HEK293 (cell line): ENCODE measurements at regions not wholly inside any gene's neighbourhood (a gene's known extent, or its start where the extent isn't known, plus 50 kb on each side); places are given as distances from the start of the nearest gene placed in this dataset.

Experiments
- CTCF ChIA-PET: fragments of 350-600 bp; formaldehyde crosslinking; extraction: SDS; loops from one replicate; lab custom pipeline; 2021; ENCODE audit warnings: antibody characterized with exemption; lab: Yijun Ruan, JAX
- POLR2A ChIA-PET: fragments of 300-600 bp; formaldehyde crosslinking; extraction: SDS; loops from one replicate; lab custom pipeline; 2020; ENCODE audit warnings: antibody characterized with exemption, inconsistent platforms; lab: Yijun Ruan, JAX
- H3K27ac ChIP-seq: fragments of 200-500 bp; sonication (Bioruptor generic); 2 replicates; pipeline ENCODE4 v1.5.1; 2014; ENCODE audit warnings: low read depth, low read length, control low read depth, inconsistent platforms; ENCODE audit errors: extremely low read depth
- H3K36me3 ChIP-seq, 2 experiments: fragments of 200-500 bp in 1 of 2; sonication (Bioruptor generic) in 1 of 2; 1 replicate in 1 of 2; 2 replicates in 1 of 2; pipeline ENCODE4 v1.5.1; 2014 to 2017; ENCODE audit warnings: inconsistent platforms in 2 of 2, low read length in 2 of 2; ENCODE audit not compliant: control insufficient read depth in 2 of 2, insufficient read depth in 1 of 2
- H3K4me1 ChIP-seq: fragments of 200-500 bp; sonication (Bioruptor generic); 2 replicates; pipeline ENCODE4 v1.5.1; 2014; ENCODE audit warnings: mild to moderate bottlenecking, low read length, inconsistent platforms; ENCODE audit not compliant: control insufficient read depth, insufficient read depth
- H3K4me3 ChIP-seq: 2 replicates; pipeline ENCODE4 v1.5.1; 2011; ENCODE audit warnings: low read depth, mild to moderate bottlenecking, control low read depth, low read length, moderate library complexity
- H3K9me3 ChIP-seq: fragments of 200-500 bp; sonication (Bioruptor generic); 2 replicates; pipeline ENCODE4 v1.5.1; 2014; ENCODE audit warnings: low read depth, low read length, inconsistent platforms; ENCODE audit not compliant: control insufficient read depth, insufficient read depth
- EGR2 ChIP-seq: fragments of 450-650 bp; formaldehyde crosslinking; IDR thresholded peaks from 2 replicates; pipeline ENCODE4 v1.5.1; 2016; ENCODE audit warnings: low read depth, missing biosample characterization, missing genetic modification characterization
- GLI4 ChIP-seq: fragments of 450-650 bp; formaldehyde crosslinking; IDR thresholded peaks from 2 replicates; pipeline ENCODE4 v1.5.1; 2016; ENCODE audit warnings: missing biosample characterization, missing genetic modification characterization
- GLIS2 ChIP-seq: fragments of 450-650 bp; formaldehyde crosslinking; IDR thresholded peaks from 2 replicates; pipeline ENCODE4 v1.5.1; 2016; ENCODE audit warnings: missing biosample characterization, missing genetic modification characterization
- MZF1 ChIP-seq: fragments of 450-650 bp; formaldehyde crosslinking; IDR thresholded peaks from 2 replicates; pipeline ENCODE4 v1.5.1; 2017; ENCODE audit warnings: missing biosample characterization, missing genetic modification characterization, borderline replicate concordance
- OSR2 ChIP-seq: fragments of 450-650 bp; formaldehyde crosslinking; IDR thresholded peaks from 2 replicates; pipeline ENCODE4 v1.5.1; 2016; ENCODE audit warnings: missing biosample characterization, missing genetic modification characterization
- OVOL3 ChIP-seq: fragments of 450-650 bp; formaldehyde crosslinking; IDR thresholded peaks from 2 replicates; pipeline ENCODE4 v1.5.1; 2016; ENCODE audit warnings: missing biosample characterization, missing genetic modification characterization
- SALL2 ChIP-seq: fragments of 450-650 bp; formaldehyde crosslinking; IDR thresholded peaks from 2 replicates; pipeline ENCODE4 v1.5.0; 2017; ENCODE audit warnings: missing biosample characterization, mild to moderate bottlenecking, missing genetic modification characterization, borderline replicate concordance
- SP2 ChIP-seq: fragments of 450-650 bp; formaldehyde crosslinking; IDR thresholded peaks from 2 replicates; pipeline ENCODE4 v1.5.1; 2016; ENCODE audit warnings: missing biosample characterization, missing genetic modification characterization
- TRIM28 ChIP-seq: IDR thresholded peaks from 2 replicates; pipeline ENCODE4 v1.6.1; 2011; ENCODE audit warnings: low read length, control low read depth, borderline replicate concordance
- YY2 ChIP-seq: fragments of 450-650 bp; formaldehyde crosslinking; IDR thresholded peaks from 2 replicates; pipeline ENCODE4 v1.5.1; 2016; ENCODE audit warnings: missing biosample characterization, missing genetic modification characterization
- ZBTB20 ChIP-seq: fragments of 450-650 bp; formaldehyde crosslinking; IDR thresholded peaks from 2 replicates; pipeline ENCODE4 v1.5.1; 2016; ENCODE audit warnings: missing biosample characterization, missing genetic modification characterization
- ZBTB44 ChIP-seq: fragments of 450-650 bp; IDR thresholded peaks from 2 replicates; pipeline ENCODE4 v1.5.1; 2018; ENCODE audit warnings: missing biosample characterization, mild to moderate bottlenecking, missing genetic modification characterization
- ZIC2 ChIP-seq: fragments of 450-650 bp; formaldehyde crosslinking; IDR thresholded peaks from 2 replicates; pipeline ENCODE4 v1.5.1; 2016; ENCODE audit warnings: missing biosample characterization, missing genetic modification characterization
- ZNF175 ChIP-seq: fragments of 450-650 bp; formaldehyde crosslinking; IDR thresholded peaks from 2 replicates; pipeline ENCODE4 v1.5.1; 2016; ENCODE audit warnings: missing biosample characterization, missing genetic modification characterization
- ZNF248 ChIP-seq: fragments of 450-650 bp; formaldehyde crosslinking; IDR thresholded peaks from 2 replicates; pipeline ENCODE4 v1.5.1; 2017; ENCODE audit warnings: missing biosample characterization, missing genetic modification characterization
- ZNF292 ChIP-seq: fragments of 450-650 bp; formaldehyde crosslinking; IDR thresholded peaks from 2 replicates; pipeline ENCODE4 v1.5.1; 2016; ENCODE audit warnings: low read depth, missing biosample characterization, missing genetic modification characterization, borderline replicate concordance
- ZNF335 ChIP-seq: fragments of 450-650 bp; formaldehyde crosslinking; conservative IDR thresholded peaks from 2 replicates; pipeline ENCODE4 v1.5.1; 2016; ENCODE audit warnings: missing biosample characterization, missing genetic modification characterization
- ZNF341 ChIP-seq: fragments of 450-650 bp; formaldehyde crosslinking; IDR thresholded peaks from 2 replicates; pipeline ENCODE4; 2016; ENCODE audit warnings: low read depth, missing biosample characterization, missing genetic modification characterization
- ZNF354C ChIP-seq: fragments of 450-650 bp; formaldehyde crosslinking; IDR thresholded peaks from 2 replicates; pipeline ENCODE4 v1.5.1; 2016; ENCODE audit warnings: missing biosample characterization, missing genetic modification characterization, low read depth, borderline replicate concordance
- ZNF423 ChIP-seq: fragments of 450-650 bp; formaldehyde crosslinking; IDR thresholded peaks from 2 replicates; pipeline ENCODE4 v1.5.1; 2016; ENCODE audit warnings: missing biosample characterization, missing genetic modification characterization
- ZNF473 ChIP-seq: fragments of 450-650 bp; formaldehyde crosslinking; IDR thresholded peaks from 2 replicates; pipeline ENCODE4 v1.5.1; 2017; ENCODE audit warnings: missing biosample characterization, missing genetic modification characterization
- ZNF558 ChIP-seq: fragments of 450-650 bp; formaldehyde crosslinking; IDR thresholded peaks from 2 replicates; pipeline ENCODE4 v1.5.1; 2016; ENCODE audit warnings: missing biosample characterization, missing genetic modification characterization
- ZNF571 ChIP-seq: fragments of 450-650 bp; formaldehyde crosslinking; IDR thresholded peaks from 2 replicates; pipeline ENCODE4 v1.5.0; 2017; ENCODE audit warnings: missing biosample characterization, missing genetic modification characterization
- ZNF624 ChIP-seq: fragments of 450-650 bp; formaldehyde crosslinking; IDR thresholded peaks from 2 replicates; pipeline ENCODE4 v1.5.1; 2017; ENCODE audit warnings: missing biosample characterization, missing genetic modification characterization
- ZNF626 ChIP-seq: fragments of 450-650 bp; sonication (Bioruptor Pico); formaldehyde crosslinking; IDR thresholded peaks from 2 replicates; pipeline ENCODE4 v1.5.1; 2018; ENCODE audit warnings: missing biosample characterization, missing genetic modification characterization, inconsistent platforms
- ZNF629 ChIP-seq: fragments of 450-650 bp; formaldehyde crosslinking; IDR thresholded peaks from 2 replicates; pipeline ENCODE4 v1.5.1; 2017; ENCODE audit warnings: missing biosample characterization, missing genetic modification characterization
- ZNF658 ChIP-seq: fragments of 450-650 bp; formaldehyde crosslinking; IDR thresholded peaks from 2 replicates; pipeline ENCODE4; 2016; ENCODE audit warnings: missing biosample characterization, missing genetic modification characterization
- ZNF747 ChIP-seq: fragments of 450-650 bp; formaldehyde crosslinking; IDR thresholded peaks from 2 replicates; pipeline ENCODE4 v1.5.1; 2016; ENCODE audit warnings: missing biosample characterization, missing genetic modification characterization
- ZNF776 ChIP-seq: fragments of 450-650 bp; formaldehyde crosslinking; IDR thresholded peaks from 2 replicates; pipeline ENCODE4 v1.5.0; 2017; ENCODE audit warnings: missing biosample characterization, missing genetic modification characterization, borderline replicate concordance
- ZNF785 ChIP-seq: fragments of 450-650 bp; formaldehyde crosslinking; IDR thresholded peaks from 2 replicates; pipeline ENCODE4 v1.5.1; 2016; ENCODE audit warnings: missing biosample characterization, missing genetic modification characterization
- TF ChIP-seq, protein P1 (sequence below): fragments of 450-650 bp; formaldehyde crosslinking; IDR thresholded peaks from 2 replicates; pipeline ENCODE4 v1.5.1; 2016; ENCODE audit warnings: missing biosample characterization, missing genetic modification characterization
- TF ChIP-seq, protein P2 (sequence below): fragments of 450-650 bp; formaldehyde crosslinking; IDR thresholded peaks from 2 replicates; pipeline ENCODE4 v1.5.0; 2017; ENCODE audit warnings: missing biosample characterization, missing genetic modification characterization, borderline replicate concordance

GRCh38 chr2:138245310-138245709 is 256.3 kb upstream of the SPOPL start:
- ChIA-PET POLR2A (no interaction called here), CTCF (no interaction called here)
- no peaks in the 10 kb centered on the region for H3K9me3 ChIP-seq
- H3K4me1 ChIP-seq: no peaks in the 10 kb centered on the region
- H3K4me3 ChIP-seq: no peak overlapping the region
- TF ChIP-seq TRIM28 (no peak), ZNF354C (tag by site-specific recombination) (no peak), ZNF473 (tag by site-specific recombination) (no peak), YY2 (tag by site-specific recombination) (no peak), ZNF785 (tag by site-specific recombination) (no peak), ZNF335 (tag by site-specific recombination) (no peak), ZNF571 (tag by site-specific recombination) (no peak), MZF1 (tag by site-specific recombination) (no peak), OVOL3 (no peak), GLIS2 (no peak), ZBTB20 (tag by site-specific recombination) (no peak), ZNF776 (tag by site-specific recombination) (no peak), ZNF341 (no peak), ZNF626 (tag by site-specific recombination) (no peak), ZNF629 (tag by site-specific recombination) (no peak), ZNF658 (tag by site-specific recombination) (no peak), EGR2 (tag by site-specific recombination) (no peak), GLI4 (tag by site-specific recombination) (no peak)
- TF ChIP-seq, protein P1, sequence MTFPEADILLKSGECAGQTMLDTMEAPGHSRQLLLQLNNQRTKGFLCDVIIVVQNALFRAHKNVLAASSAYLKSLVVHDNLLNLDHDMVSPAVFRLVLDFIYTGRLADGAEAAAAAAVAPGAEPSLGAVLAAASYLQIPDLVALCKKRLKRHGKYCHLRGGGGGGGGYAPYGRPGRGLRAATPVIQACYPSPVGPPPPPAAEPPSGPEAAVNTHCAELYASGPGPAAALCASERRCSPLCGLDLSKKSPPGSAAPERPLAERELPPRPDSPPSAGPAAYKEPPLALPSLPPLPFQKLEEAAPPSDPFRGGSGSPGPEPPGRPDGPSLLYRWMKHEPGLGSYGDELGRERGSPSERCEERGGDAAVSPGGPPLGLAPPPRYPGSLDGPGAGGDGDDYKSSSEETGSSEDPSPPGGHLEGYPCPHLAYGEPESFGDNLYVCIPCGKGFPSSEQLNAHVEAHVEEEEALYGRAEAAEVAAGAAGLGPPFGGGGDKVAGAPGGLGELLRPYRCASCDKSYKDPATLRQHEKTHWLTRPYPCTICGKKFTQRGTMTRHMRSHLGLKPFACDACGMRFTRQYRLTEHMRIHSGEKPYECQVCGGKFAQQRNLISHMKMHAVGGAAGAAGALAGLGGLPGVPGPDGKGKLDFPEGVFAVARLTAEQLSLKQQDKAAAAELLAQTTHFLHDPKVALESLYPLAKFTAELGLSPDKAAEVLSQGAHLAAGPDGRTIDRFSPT: no peak
- TF ChIP-seq, protein P2, sequence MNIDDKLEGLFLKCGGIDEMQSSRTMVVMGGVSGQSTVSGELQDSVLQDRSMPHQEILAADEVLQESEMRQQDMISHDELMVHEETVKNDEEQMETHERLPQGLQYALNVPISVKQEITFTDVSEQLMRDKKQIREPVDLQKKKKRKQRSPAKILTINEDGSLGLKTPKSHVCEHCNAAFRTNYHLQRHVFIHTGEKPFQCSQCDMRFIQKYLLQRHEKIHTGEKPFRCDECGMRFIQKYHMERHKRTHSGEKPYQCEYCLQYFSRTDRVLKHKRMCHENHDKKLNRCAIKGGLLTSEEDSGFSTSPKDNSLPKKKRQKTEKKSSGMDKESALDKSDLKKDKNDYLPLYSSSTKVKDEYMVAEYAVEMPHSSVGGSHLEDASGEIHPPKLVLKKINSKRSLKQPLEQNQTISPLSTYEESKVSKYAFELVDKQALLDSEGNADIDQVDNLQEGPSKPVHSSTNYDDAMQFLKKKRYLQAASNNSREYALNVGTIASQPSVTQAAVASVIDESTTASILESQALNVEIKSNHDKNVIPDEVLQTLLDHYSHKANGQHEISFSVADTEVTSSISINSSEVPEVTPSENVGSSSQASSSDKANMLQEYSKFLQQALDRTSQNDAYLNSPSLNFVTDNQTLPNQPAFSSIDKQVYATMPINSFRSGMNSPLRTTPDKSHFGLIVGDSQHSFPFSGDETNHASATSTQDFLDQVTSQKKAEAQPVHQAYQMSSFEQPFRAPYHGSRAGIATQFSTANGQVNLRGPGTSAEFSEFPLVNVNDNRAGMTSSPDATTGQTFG: no peak
- no peaks in the 10 kb centered on the region for H3K36me3 ChIP-seq
- no peak overlapping the region for H3K27ac ChIP-seq

DNA sequence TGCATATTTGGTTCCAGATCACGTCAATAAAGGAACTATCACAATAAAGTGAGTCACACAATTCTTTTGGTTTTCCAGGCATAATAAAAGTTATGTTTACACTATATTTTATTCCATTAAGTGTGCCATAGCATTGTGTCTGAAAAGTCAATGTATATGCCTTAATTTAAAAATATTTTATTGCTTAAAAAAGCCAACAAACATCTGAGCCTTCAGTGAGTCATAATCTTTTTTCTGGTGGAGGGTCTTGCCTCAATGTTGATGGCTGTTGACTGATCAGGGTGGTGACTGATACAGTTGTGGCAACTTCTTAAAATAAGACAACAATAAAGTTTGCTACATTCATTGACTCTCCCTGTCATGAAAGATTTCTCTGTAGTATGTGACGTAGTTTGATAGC is 254.3 kb upstream of the SPOPL start:
- Histone ChIP-seq H3K27ac (no peak overlapping the region), H3K4me1 (no peaks in the 10 kb centered on the region), H3K4me3 (no peak overlapping the region), H3K9me3 (no peaks in the 10 kb centered on the region), H3K36me3 (no peaks in the 10 kb centered on the region)
- ChIA-PET POLR2A (no interaction called here), CTCF (no interaction called here)
- TF ChIP-seq, protein P1: no peak
- TF ChIP-seq ZNF292 (no peak), SALL2 (tag by site-specific recombination) (no peak), ZNF175 (no peak), OSR2 (tag by site-specific recombination) (no peak), ZNF747 (tag by site-specific recombination) (no peak), ZNF558 (tag by site-specific recombination) (no peak), ZNF248 (no peak), ZBTB44 (no peak), SP2 (tag by site-specific recombination) (no peak), ZNF423 (no peak), ZNF624 (tag by site-specific recombination) (no peak), ZIC2 (no peak)
